Fibroblast of villous mesenchyme (primary cell): ENCODE measurements at regions not wholly inside any gene's neighbourhood (a gene's known extent, or its start where the extent isn't known, plus 50 kb on each side); places are given as distances from the start of the nearest gene placed in this dataset.

Source experiments
- DNase-seq: peaks from one replicate; pipeline ENCODE4 v3.0.0-alpha.2; 2010; ENCODE audit warnings: low read depth
- H3K4me3 ChIP-seq: 2 replicates; pipeline ENCODE4 v1.5.1; 2011; ENCODE audit warnings: low read depth, mild to moderate bottlenecking, low read length
- TF ChIP-seq, protein P1 (sequence below): IDR thresholded peaks from 2 replicates; pipeline ENCODE4 v1.5.1; 2012; ENCODE audit warnings: low read depth, mild to moderate bottlenecking, low read length; ENCODE audit not compliant: insufficient read depth

- H3K4me3 ChIP-seq, result no peak overlapping the region
- DNase-seq, result no peak
- TF ChIP-seq, protein P1, sequence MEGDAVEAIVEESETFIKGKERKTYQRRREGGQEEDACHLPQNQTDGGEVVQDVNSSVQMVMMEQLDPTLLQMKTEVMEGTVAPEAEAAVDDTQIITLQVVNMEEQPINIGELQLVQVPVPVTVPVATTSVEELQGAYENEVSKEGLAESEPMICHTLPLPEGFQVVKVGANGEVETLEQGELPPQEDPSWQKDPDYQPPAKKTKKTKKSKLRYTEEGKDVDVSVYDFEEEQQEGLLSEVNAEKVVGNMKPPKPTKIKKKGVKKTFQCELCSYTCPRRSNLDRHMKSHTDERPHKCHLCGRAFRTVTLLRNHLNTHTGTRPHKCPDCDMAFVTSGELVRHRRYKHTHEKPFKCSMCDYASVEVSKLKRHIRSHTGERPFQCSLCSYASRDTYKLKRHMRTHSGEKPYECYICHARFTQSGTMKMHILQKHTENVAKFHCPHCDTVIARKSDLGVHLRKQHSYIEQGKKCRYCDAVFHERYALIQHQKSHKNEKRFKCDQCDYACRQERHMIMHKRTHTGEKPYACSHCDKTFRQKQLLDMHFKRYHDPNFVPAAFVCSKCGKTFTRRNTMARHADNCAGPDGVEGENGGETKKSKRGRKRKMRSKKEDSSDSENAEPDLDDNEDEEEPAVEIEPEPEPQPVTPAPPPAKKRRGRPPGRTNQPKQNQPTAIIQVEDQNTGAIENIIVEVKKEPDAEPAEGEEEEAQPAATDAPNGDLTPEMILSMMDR, result no peak
These were observed 109.7 kb downstream of the TMTC3 start for GRCh38 chr12:88251798-88252197.

GRCh38 chr12:88253371-88253978 lies 111.4 kb downstream of the TMTC3 start:
- no peak for DNase-seq
- TF ChIP-seq, protein P1, result no peak
- H3K4me3 ChIP-seq, result no peak overlapping the region

GRCh38 chr12:88255224-88255623 lies 113.1 kb downstream of the TMTC3 start:
- no peak overlapping the region for H3K4me3 ChIP-seq
- TF ChIP-seq, protein P1, result no peak
- no peak for DNase-seq

DNA sequence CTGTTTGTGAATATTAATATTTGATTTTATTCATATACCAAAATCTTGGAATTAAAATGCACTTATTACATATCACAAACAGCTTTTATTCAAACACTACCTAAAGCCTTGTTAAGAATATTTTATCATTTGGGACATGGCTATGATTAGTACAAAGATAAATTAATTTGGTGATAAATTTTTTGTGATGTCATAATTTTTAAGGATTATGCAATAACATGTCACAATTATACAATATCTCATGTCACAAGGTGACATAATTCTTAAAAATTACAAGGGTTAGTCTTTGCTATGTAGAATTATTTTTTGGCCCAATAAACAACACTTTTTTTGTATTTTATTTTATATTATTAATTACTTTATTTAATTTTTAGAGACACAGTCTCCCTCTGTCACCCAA lies 113.7 kb downstream of the TMTC3 start:
- DNase-seq, result no peak
- no peak overlapping the region for H3K4me3 ChIP-seq
- TF ChIP-seq, protein P1, result no peak

GRCh38 chr12:88258396-88258795 lies 116.3 kb downstream of the TMTC3 start:
- TF ChIP-seq, protein P1, result no peak
- DNase-seq, result peak; percentile 55
- H3K4me3 ChIP-seq, result no peak overlapping the region

GRCh38 chr12:88266806-88267360 lies 124.8 kb downstream of the TMTC3 start:
- TF ChIP-seq, protein P1, result no peak
- peak; percentile 54 for DNase-seq
- H3K4me3 ChIP-seq, result no peak overlapping the region

DNA sequence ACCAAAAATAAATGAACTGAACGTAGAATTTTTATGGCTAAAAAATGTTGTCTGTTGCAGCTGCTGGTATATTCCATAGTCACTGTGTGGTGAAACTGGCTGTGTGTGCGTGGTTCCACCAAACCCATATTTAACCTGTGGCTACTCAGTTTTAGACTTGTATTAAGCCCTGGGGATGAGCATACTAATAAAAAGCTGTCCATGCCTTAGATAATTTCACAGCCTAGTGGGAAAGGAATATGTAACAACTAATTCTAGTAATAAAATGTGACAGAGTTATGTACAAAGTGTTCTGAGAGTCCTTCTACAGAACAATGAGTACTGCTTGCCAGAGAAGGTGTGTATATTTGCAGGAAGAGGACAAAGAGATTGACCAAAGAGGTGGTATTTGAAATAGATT lies 125.5 kb downstream of the TMTC3 start:
- TF ChIP-seq, protein P1, result no peak
- peak; percentile 61 for DNase-seq
- no peak overlapping the region for H3K4me3 ChIP-seq
